DND-41 (cell line): ENCODE measurements at regions not wholly inside any gene's neighbourhood (a gene's known extent, or its start where the extent isn't known, plus 50 kb on each side); places are given as distances from the start of the nearest gene placed in this dataset.

Experiments used
- ATAC-seq: fragments of 200-7000 bp; cut with Tn5 transposase; 3 replicates; pipeline ENCODE4 v1.9.1; 2021; ENCODE audit warnings: low read depth; ENCODE audit not compliant: insufficient read depth
- DNase-seq: peaks from one replicate; pipeline ENCODE4 v3.0.0-alpha.2; 2020
- H2AFZ ChIP-seq: 2 replicates; pipeline ENCODE4 v1.6.0; 2012; ENCODE audit warnings: low read depth, low read length
- H3K27ac ChIP-seq: 2 replicates; pipeline ENCODE4 v1.5.1; 2012; ENCODE audit warnings: low read length, inconsistent platforms
- H3K27me3 ChIP-seq: fragments of 200-600 bp; sonication (generic); 2 replicates; pipeline ENCODE4 v1.6.0; 2012; ENCODE audit warnings: low read length, mild to moderate bottlenecking, inconsistent platforms; ENCODE audit not compliant: insufficient read depth, poor library complexity
- H3K36me3 ChIP-seq: 2 replicates; pipeline ENCODE4 v1.5.1; 2012; ENCODE audit warnings: low read length, inconsistent platforms; ENCODE audit not compliant: insufficient read depth
- H3K4me1 ChIP-seq: 2 replicates; pipeline ENCODE4 v1.5.1; 2012; ENCODE audit warnings: mild to moderate bottlenecking, low read length; ENCODE audit not compliant: insufficient read depth
- H3K4me2 ChIP-seq: 2 replicates; pipeline ENCODE4 v1.6.0; 2012; ENCODE audit warnings: mild to moderate bottlenecking, moderate library complexity, low read length, inconsistent platforms; ENCODE audit not compliant: insufficient read depth
- H3K4me3 ChIP-seq, 2 experiments: fragments of 200-600 bp in 1 of 2; shearing (Covaris generic) in 1 of 2; 2 replicates each; pipeline ENCODE4 v1.5.1; 2012 to 2016; ENCODE audit warnings: inconsistent platforms in 2 of 2, low read length in 2 of 2, mild to moderate bottlenecking in 2 of 2, low read depth in 1 of 2, moderate library complexity in 1 of 2
- H3K79me2 ChIP-seq: 2 replicates; pipeline ENCODE4 v1.6.0; 2012; ENCODE audit warnings: low read length, inconsistent platforms; ENCODE audit not compliant: insufficient read depth
- H3K9ac ChIP-seq: 2 replicates; pipeline ENCODE4 v1.6.0; 2012; ENCODE audit warnings: low read depth, mild to moderate bottlenecking, inconsistent platforms, low read length, moderate library complexity
- H3K9me3 ChIP-seq: 2 replicates; pipeline ENCODE4 v1.5.1; 2012; ENCODE audit warnings: low read length, moderate library complexity, mild to moderate bottlenecking, inconsistent platforms; ENCODE audit not compliant: insufficient read depth, severe bottlenecking
- H4K20me1 ChIP-seq: 2 replicates; pipeline ENCODE4 v1.6.0; 2012; ENCODE audit warnings: low read length; ENCODE audit not compliant: insufficient read depth
- CTCF ChIP-seq: IDR thresholded peaks from 2 replicates; pipeline ENCODE4 v1.5.1; 2012; ENCODE audit warnings: borderline replicate concordance, low read length, moderate library complexity, mild to moderate bottlenecking; ENCODE audit not compliant: poor library complexity, severe bottlenecking; ENCODE audit errors: extremely low read depth
- EZH2 ChIP-seq: IDR thresholded peaks from 3 replicates; pipeline ENCODE4 v1.6.1; 2012; ENCODE audit warnings: borderline replicate concordance, low read depth, mild to moderate bottlenecking, moderate library complexity, low read length, inconsistent platforms; ENCODE audit not compliant: severe bottlenecking

- DNase-seq (peak; percentile 70), ATAC-seq (peak; percentile 97)
- H3K27ac ChIP-seq = no peak overlapping the region
- H4K20me1 ChIP-seq = no peaks in the 10 kb centered on the region
- H2AFZ ChIP-seq = no peak overlapping the region
- TF ChIP-seq CTCF (no peak), EZH2 (no peak)
- no peaks in the 10 kb centered on the region for H3K9me3 ChIP-seq
- no peak overlapping the region for H3K4me3 ChIP-seq
- no peak overlapping the region for H3K4me2 ChIP-seq
- H3K36me3 ChIP-seq = no peaks in the 10 kb centered on the region
- H3K27me3 ChIP-seq = no peaks in the 10 kb centered on the region
- no peak overlapping the region for H3K9ac ChIP-seq
- no peaks in the 10 kb centered on the region for H3K79me2 ChIP-seq
- no peaks in the 10 kb centered on the region for H3K4me1 ChIP-seq
Measured at GRCh38 chr11:24131698-24132097, 365.2 kb upstream of the LUZP2 start.

DNA sequence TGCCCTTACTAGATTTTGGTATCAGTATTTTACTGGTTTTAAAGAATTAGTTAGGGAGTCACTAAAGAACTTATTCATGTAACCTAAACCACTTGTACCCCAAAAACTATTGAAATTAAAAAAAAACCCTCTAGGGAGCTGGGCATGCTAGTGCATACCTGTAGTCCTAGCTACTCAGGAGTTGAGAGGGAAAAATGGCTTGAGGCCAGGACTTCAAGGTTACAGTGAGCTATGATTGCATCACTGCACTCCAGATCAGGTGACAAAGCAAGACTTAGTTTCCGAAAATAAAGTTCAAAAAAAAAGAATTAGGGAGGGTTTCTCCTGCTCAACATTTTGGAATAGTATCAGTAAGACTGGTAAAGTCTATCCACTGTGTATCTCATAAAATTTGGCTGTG, 364.4 kb upstream of the LUZP2 start:
- H3K27ac ChIP-seq = no peak overlapping the region
- no peak for TF ChIP-seq CTCF
- TF ChIP-seq EZH2 = no peak
- H3K27me3 ChIP-seq = no peaks in the 10 kb centered on the region
- no peak for ATAC-seq
- H3K4me1 ChIP-seq = no peaks in the 10 kb centered on the region
- H3K79me2 ChIP-seq = no peaks in the 10 kb centered on the region
- no peak overlapping the region for H3K4me2 ChIP-seq
- no peak overlapping the region for H3K9ac ChIP-seq
- H4K20me1 ChIP-seq = no peaks in the 10 kb centered on the region
- H3K36me3 ChIP-seq = no peaks in the 10 kb centered on the region
- no peaks in the 10 kb centered on the region for H3K9me3 ChIP-seq
- no peak for DNase-seq
- H3K4me3 ChIP-seq = no peak overlapping the region
- H2AFZ ChIP-seq = no peak overlapping the region

DNA sequence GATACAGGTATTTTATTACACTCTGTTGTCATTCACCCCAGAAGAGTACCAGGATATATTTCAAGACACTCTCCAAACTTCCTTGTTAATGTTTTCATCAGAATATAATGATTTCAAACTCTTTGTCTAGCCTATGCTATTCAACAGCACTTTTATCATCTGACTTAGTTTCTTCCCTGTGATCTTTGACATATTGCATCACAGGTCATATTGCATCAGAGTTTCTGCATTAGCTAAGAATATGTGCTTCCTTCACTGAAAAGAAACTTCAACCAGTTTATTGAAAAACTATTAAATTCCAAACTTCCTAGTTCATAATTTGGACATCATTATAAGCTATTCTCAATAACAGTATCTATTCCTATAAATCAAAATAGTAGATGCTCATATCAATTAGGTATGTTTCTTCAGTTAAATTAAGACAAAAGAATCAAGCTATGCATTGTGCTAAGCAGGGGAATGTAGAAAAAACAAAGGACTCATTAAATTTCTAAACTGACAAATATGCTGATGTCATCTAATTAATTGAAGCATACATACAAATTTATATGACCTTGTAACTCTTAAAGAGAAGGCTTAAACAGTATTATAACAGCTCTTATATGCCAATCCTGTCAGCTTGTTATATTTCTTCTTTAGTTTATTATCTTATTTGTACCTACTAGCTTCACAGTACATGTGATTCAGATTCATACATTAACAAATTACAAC, 361.8 kb upstream of the LUZP2 start:
- Histone ChIP-seq H3K9ac (no peak overlapping the region), H3K27ac (no peak overlapping the region), H4K20me1 (no peaks in the 10 kb centered on the region), H3K36me3 (no peaks in the 10 kb centered on the region), H3K4me3 (no peak overlapping the region), H3K79me2 (no peaks in the 10 kb centered on the region), H3K4me2 (no peak overlapping the region), H2AFZ (no peak overlapping the region), H3K9me3 (no peaks in the 10 kb centered on the region), H3K4me1 (no peaks in the 10 kb centered on the region), H3K27me3 (no peaks in the 10 kb centered on the region)
- DNase-seq = no peak
- TF ChIP-seq EZH2 (no peak), CTCF (no peak)
- no peak for ATAC-seq
